Lower leg skin (tissue), 3 donors: ENCODE measurements at regions not wholly inside any gene's neighbourhood (a gene's known extent, or its start where the extent isn't known, plus 50 kb on each side); places are given as distances from the start of the nearest gene placed in this dataset.

Experiments used
- CTCF ChIP-seq, 3 donors: fragments of 450-650 bp; IDR thresholded peaks; one replicate each; pipeline ENCODE4 v1.5.1; 2016; ENCODE audit warnings: antibody characterized with exemption in 3 of 3, mild to moderate bottlenecking in 3 of 3, moderate library complexity in 2 of 3
- POLR2A ChIP-seq, 2 donors: fragments of 450-650 bp; IDR thresholded peaks; one replicate each; pipeline ENCODE4 v1.6.1; 2016 to 2017; ENCODE audit warnings: antibody characterized with exemption in 2 of 2, mild to moderate bottlenecking in 1 of 2, moderate library complexity in 1 of 2

GRCh38 chr15:96245252-96245651 is 85.2 kb upstream of the NR2F2 start:
- no peak for TF ChIP-seq CTCF (IDR thresholded peaks at IDR 0.05)
- no peak for TF ChIP-seq POLR2A (IDR thresholded peaks at IDR 0.05)
